Activated CD8-positive, alpha-beta T cell treated with anti-CD3 and anti-CD28 coated beads for 36 hours (primary cell): ENCODE measurements at regions not wholly inside any gene's neighbourhood (a gene's known extent, or its start where the extent isn't known, plus 50 kb on each side); places are given as distances from the start of the nearest gene placed in this dataset.

ENCODE experiments used
- ATAC-seq: fragments of 200-7000 bp; cut with Tn5 transposase; one replicate; pipeline ENCODE4 v1.10.0; 2021; ENCODE audit warnings: mild to moderate bottlenecking, moderate library complexity
- CTCF ChIA-PET: fragments of 350-600 bp; sonication (Branson Sonifier 250); formaldehyde crosslinking; loops from one replicate; lab custom pipeline; 2021; ENCODE audit warnings: antibody characterized with exemption; lab: Charles Lee
- POLR2A ChIA-PET: fragments of 350-600 bp; sonication (Branson Sonifier 250); formaldehyde crosslinking; loops from one replicate; lab custom pipeline; 2021; ENCODE audit warnings: antibody characterized with exemption; lab: Charles Lee
- DNase-seq: peaks from one replicate; pipeline ENCODE4 v3.0.0-alpha.2; 2020
- H3K27ac Mint-ChIP-seq: one replicate; pipeline ENCODE4 v1.8.0; 2021; ENCODE audit warnings: mild to moderate bottlenecking, mixed read lengths
- H3K27me3 Mint-ChIP-seq: one replicate; pipeline ENCODE4 v1.8.0; 2021; ENCODE audit warnings: mixed read lengths
- H3K36me3 Mint-ChIP-seq: one replicate; pipeline ENCODE4 v1.8.0; 2021; ENCODE audit warnings: low read depth, mixed read lengths
- H3K4me1 Mint-ChIP-seq: one replicate; pipeline ENCODE4 v1.8.0; 2021; ENCODE audit warnings: low read depth, mixed read lengths
- H3K4me3 Mint-ChIP-seq: one replicate; pipeline ENCODE4 v1.8.0; 2021; ENCODE audit warnings: mild to moderate bottlenecking, moderate library complexity, mixed read lengths
- H3K9me3 Mint-ChIP-seq: one replicate; pipeline ENCODE4 v1.8.0; 2021; ENCODE audit warnings: mixed read lengths
- intact Hi-C: fragments of 100-400 bp; cut with micrococcal nuclease; formaldehyde crosslinking; loops from one replicate; pipeline ENCODE4 v1.10.0; 2022
- TF ChIP-seq, protein P1 (sequence below): fragments of 200-600 bp; IDR thresholded peaks from one replicate; pipeline ENCODE4 v1.8.0; 2022; ENCODE audit warnings: antibody characterized with exemption, mild to moderate bottlenecking

DNA sequence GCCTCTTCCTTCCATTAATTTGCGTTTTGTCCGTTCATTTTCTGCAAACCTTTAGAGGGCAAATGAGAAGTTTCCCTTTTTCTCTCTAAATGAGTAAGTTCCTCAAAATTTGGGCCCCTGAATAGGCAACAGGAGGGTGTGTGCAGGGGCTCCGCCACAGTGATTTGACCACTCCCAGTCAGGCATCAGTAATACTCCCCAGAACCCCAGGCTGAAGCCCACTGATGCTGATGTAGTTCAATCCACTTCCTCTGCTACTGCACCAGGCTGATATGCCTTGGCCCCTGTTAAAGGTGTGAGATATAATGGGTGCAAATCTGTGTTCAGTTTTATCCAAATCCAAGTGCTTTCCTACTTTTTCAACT lies 1150.0 kb downstream of the RPIA start:
- ATAC-seq, result no peak
- H3K27me3 Mint-ChIP-seq, result no peaks in the 10 kb centered on the region
- H3K36me3 Mint-ChIP-seq, result peaks cover 27% of the 10 kb centered on the region
- intact Hi-C loops, result no loop called here
- H3K27ac Mint-ChIP-seq, result no peak overlapping the region
- ChIA-PET CTCF (no interaction called here), POLR2A (no interaction called here)
- TF ChIP-seq, protein P1, sequence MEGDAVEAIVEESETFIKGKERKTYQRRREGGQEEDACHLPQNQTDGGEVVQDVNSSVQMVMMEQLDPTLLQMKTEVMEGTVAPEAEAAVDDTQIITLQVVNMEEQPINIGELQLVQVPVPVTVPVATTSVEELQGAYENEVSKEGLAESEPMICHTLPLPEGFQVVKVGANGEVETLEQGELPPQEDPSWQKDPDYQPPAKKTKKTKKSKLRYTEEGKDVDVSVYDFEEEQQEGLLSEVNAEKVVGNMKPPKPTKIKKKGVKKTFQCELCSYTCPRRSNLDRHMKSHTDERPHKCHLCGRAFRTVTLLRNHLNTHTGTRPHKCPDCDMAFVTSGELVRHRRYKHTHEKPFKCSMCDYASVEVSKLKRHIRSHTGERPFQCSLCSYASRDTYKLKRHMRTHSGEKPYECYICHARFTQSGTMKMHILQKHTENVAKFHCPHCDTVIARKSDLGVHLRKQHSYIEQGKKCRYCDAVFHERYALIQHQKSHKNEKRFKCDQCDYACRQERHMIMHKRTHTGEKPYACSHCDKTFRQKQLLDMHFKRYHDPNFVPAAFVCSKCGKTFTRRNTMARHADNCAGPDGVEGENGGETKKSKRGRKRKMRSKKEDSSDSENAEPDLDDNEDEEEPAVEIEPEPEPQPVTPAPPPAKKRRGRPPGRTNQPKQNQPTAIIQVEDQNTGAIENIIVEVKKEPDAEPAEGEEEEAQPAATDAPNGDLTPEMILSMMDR, result no peak
- H3K9me3 Mint-ChIP-seq, result peaks cover 9% of the 10 kb centered on the region
- H3K4me3 Mint-ChIP-seq, result no peak overlapping the region
- no peak for DNase-seq
- H3K4me1 Mint-ChIP-seq, result no peaks in the 10 kb centered on the region

DNA sequence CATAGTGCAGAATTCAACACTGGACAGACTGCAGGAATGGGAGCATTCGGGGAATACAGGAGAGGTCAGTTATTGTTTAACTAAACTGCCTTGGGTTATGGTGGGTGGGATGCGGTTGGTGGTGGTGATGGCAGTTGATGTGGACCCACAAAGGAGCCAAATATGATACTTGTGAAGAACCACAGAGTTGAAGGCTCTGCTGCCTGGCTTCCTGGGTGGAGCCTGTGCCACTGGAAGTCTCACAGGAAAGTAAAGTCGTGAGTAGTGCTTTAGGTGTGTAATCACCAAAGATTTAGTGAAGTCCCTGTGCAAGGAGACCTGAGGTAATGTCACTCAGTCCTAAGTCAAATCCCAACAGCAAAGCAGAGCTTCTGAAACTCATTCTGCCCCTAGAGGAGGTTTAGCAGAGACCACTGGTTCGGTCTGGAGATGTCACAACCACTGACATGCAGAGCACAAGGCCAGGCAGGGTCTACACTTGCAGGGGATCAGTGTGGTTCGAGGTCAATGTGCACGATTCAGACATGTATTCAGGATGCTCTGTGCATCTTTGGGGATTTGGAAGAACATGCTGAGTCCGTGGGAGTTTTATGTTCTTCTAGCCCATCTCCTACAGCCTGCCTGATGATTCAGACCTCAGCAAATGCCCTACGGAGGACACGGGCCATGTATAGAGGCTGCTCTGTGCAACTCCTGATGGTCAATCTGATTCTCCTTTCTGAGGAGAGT lies 1150.9 kb downstream of the RPIA start:
- H3K4me1 Mint-ChIP-seq, result no peaks in the 10 kb centered on the region
- no peak overlapping the region for H3K27ac Mint-ChIP-seq
- ATAC-seq, result no peak
- TF ChIP-seq, protein P1, result no peak
- H3K9me3 Mint-ChIP-seq, result peaks cover 4% of the 10 kb centered on the region
- peaks cover 23% of the 10 kb centered on the region for H3K36me3 Mint-ChIP-seq
- H3K27me3 Mint-ChIP-seq, result no peaks in the 10 kb centered on the region
- no peak for DNase-seq
- CTCF ChIA-PET, result no interaction called here
- POLR2A ChIA-PET, result no interaction called here
- no peak overlapping the region for H3K4me3 Mint-ChIP-seq
- intact Hi-C loops, result no loop called here

DNA sequence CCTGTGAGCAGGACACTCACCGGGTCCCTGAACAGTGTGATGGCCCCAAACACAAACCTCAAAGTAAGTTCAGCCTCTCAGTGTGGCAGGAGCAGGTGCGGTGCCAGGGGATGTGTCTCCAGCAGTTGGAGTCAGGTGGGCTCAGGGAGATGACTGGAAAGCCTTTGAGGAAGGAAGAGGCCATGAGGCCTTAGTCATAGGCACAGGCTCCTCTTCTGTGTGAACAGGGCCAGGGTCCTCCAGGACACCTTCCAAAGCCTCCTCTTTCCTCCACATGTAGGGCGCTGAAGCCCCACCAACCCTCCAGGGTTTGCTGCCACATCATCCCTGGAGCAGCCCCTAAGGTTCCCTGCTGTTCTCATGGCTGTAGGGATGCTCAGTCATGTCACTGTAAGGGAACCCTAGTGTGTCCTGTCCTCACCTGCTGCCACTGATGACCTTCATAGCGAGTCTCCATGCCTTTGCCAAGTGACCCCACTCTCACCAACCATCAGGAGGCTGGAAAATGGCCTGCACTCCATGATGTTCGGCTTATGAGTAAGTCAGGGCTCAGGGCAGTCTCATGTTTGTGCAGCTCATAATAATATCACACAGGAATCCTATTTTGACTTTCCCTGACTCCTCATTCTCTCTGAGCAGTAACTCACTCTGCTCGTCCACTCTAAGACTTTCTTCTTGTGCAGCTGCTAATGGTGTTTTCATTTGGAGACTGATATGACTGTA lies 1152.9 kb downstream of the RPIA start:
- Mint-ChIP-seq H3K9me3 (peaks cover 4% of the 10 kb centered on the region), H3K27me3 (no peaks in the 10 kb centered on the region), H3K4me3 (no peak overlapping the region), H3K27ac (no peak overlapping the region), H3K36me3 (peaks cover 9% of the 10 kb centered on the region), H3K4me1 (no peaks in the 10 kb centered on the region)
- ATAC-seq (no peak), DNase-seq (no peak)
- TF ChIP-seq, protein P1, result no peak
- CTCF ChIA-PET, result no interaction called here
- intact Hi-C loops, result no loop called here
- POLR2A ChIA-PET, result no interaction called here

DNA sequence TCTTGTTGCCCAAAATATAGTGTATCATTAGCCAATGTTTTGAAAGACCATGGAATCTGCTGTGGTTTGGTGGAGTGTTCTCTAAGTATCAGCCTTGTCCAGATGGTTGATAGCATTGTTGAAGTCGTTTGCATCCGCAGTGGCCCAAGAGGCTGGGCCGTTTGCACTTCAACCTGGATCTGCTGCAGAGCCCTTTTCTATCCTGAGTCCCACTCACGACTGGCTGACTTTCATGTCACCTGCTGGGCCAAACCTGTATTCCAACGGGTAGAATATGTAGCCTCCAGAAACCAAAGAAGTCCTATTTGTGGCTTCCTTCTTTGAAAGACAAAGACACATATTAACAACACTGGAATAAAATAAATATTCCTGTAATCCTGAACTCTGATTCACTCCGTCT lies 1154.1 kb downstream of the RPIA start:
- no peak for DNase-seq
- Mint-ChIP-seq H3K4me1 (no peaks in the 10 kb centered on the region), H3K4me3 (no peak overlapping the region), H3K36me3 (peaks cover 4% of the 10 kb centered on the region), H3K27ac (no peak overlapping the region), H3K9me3 (peaks cover 4% of the 10 kb centered on the region), H3K27me3 (no peaks in the 10 kb centered on the region)
- POLR2A ChIA-PET, result no interaction called here
- TF ChIP-seq, protein P1, result no peak
- CTCF ChIA-PET, result no interaction called here
- no peak for ATAC-seq
- intact Hi-C loops, result no loop called here

DNA sequence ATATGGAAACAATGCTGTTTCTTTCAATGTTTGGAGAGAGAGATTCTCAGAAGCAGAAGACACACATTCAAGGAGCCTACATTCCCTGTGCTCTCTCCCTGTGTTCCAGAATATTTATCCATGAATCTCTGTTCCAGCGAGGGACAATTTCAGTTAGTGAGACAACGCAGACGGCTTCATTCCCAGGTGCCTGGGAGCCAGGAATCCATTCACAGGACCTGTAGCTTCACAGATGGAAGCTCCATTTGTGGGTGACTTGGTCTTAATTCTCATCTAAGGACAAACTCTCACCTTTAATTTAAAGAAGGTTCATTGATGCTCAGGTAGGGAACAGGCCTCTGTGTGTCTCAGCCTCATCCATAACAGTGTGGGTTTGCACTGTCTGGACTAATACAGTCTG lies 1156.6 kb downstream of the RPIA start:
- TF ChIP-seq, protein P1, result no peak
- Mint-ChIP-seq H3K4me1 (no peaks in the 10 kb centered on the region), H3K9me3 (no peaks in the 10 kb centered on the region), H3K27ac (no peak overlapping the region), H3K36me3 (no peaks in the 10 kb centered on the region), H3K4me3 (no peak overlapping the region), H3K27me3 (no peaks in the 10 kb centered on the region)
- ATAC-seq, result no peak
- CTCF ChIA-PET, result no interaction called here
- intact Hi-C loops, result no loop called here
- DNase-seq, result no peak
- POLR2A ChIA-PET, result no interaction called here
